Renal pelvis (tissue), 1 donor: ENCODE measurements at regions not wholly inside any gene's neighbourhood (a gene's known extent, or its start where the extent isn't known, plus 50 kb on each side); places are given as distances from the start of the nearest gene placed in this dataset.

Experiments used
- DNase-seq: peaks from one replicate; pipeline ENCODE4 v3.0.0-alpha.2; 2013

DNA sequence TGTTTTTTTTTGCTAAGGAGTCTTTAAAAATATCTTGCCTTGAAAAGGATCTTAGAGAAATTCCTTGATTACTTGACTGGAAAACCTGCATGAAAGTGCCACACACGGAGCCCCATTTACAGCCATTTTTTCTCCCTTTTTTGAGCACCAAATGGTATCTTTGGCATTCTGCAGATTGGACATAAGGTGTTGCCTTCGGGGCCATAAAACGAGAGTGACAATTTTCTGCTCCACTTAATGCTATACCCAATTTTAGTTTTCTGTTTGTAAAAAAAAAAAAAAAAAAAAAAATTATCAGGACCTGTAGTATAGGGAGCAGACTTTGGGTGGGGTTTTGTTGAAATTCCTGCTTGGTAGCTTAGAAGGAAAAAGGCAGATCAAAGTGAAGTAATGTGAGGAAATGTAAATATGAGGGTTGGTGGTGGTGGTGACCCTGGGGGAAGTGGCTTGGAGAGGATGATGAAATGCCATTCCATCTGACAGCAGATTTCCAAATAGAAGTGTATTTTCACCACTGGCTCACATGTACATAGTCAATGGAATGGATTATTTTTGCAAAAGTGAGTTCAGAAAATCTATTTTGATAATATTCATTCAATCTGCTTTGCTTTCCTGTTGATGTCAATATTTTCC is 212.1 kb upstream of the SOX4 start:
- no peak for DNase-seq

- DNase-seq: no peak
Observed at GRCh38 chr6:21382821-21383449, 210.6 kb upstream of the SOX4 start.

DNA sequence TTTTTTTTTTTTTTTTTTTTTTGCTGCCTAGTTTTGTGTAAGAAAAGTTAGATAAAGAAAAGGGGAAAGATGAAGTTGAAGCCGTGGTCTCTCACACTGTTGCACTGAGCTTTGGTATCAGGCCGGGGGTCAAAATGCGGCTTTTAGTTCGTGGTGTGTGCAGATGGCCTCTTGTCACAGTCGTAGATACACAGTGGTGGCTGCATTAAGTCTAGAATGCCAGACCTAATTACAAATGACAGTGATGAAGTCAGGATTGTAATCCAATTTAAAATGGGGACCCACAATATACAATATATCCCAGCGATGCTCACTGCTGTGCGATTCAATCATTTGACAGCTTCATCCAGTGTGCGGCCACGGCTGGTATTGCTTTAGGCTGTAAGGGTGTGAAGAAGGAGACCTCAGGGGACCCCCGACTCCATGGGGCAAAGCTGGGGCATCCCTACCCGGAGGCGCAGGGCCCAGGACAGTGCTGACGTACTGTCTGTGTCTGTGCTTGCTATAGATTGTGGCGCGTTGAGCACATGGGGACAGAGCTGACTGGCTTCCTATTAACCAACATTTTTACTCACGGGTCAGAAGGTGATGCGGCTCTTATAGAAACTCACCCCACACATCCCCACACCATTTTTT is 210.0 kb upstream of the SOX4 start:
- no peak for DNase-seq

DNA sequence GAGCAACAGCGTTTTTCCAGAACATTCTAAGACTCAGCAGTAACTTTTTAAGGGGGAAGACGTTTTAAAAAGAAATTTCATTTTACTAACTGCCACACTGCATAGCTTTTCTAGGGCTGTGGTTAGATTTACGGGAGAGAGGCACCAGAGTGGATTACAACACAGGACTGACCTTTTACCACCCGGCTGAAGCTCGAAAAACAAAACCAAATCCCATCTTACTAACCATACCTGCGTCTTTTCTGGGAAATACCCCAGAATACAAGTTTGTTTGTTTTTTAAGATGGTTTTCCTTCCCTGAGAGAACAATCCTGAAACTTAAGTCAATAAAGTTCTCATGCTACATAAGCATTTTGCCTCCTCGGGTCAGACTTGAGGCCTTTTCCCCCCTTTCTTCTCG is 209.3 kb upstream of the SOX4 start:
- no peak for DNase-seq

DNA sequence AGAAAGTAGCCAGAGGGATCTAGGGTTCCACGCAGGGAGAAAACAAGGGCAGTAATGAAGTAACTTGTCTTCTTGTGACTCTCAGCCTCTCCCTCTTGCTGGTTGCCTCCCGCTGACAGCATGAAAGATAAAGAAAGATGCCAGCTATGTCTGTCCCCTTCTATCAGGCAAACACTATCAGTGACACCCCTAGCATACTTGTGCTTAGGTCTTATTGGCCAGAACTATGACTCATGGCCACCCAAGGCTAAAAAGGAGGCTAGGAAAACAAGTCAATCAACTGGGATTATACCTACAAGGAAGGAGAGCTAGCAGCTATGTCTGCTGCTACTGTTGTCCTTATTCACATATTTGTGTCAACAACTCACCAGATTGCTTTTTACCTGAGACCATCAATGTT is 206.8 kb upstream of the SOX4 start:
- DNase-seq: no peak

GRCh38 chr6:21390532-21391213 is 202.9 kb upstream of the SOX4 start:
- DNase-seq: no peak

DNA sequence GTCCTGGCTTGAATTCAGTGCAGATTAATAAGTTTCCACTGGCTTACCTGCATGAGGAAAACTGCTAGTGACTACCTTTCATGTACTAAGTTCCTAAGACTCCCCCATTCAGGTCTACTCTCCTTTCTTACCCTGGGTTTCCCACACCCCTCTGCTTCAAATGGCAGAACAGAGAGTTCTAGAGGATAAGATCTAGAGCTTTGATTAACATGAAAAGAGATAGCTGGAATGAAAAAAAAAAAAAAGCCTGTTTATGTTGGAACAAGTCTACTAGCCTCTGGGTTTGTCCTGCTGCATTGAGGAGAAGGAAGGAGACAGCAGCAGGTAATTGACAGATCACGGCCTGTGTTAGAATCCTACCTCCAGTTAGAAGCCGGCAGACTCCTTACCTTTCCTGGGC is 201.4 kb upstream of the SOX4 start:
- no peak for DNase-seq

DNA sequence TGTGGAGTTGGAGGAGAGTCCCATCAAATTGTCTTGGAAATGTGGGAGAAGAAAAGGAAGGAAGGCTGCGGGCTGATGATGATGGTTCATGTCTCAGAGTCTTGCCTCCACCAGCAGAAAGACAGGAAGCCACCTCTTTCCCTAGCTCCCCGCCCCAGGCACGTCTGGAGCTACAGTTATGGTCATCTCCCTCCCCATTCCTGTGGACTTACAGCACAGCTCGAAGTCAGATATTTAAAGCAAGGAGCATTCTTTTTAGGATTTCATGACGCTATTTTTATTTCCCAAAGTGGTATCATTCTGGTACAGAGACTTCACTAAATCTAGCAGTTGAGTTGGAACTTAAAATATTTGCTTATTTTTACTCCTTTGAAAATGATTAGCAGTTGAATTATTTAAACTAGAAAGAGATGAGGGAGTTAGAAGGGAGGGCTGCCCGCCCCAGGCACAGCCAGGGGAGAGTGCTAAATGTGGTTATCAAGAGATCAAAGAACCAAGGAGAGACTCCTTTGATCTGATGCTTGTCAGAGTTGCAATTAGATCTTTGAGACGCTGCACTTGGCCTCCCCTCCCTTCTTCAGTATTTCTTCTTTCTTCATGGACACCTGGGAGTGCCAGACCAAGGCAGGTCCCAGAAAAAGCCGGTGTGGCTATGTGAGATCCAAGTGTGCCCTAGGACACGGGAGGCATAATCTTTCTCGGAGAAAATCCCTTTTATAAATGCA is 199.9 kb upstream of the SOX4 start:
- DNase-seq: no peak

GRCh38 chr6:21395121-21395520 is 198.4 kb upstream of the SOX4 start:
- DNase-seq: no peak

- DNase-seq: no peak
Observed at GRCh38 chr6:21396313-21396712, 197.2 kb upstream of the SOX4 start.

GRCh38 chr6:21398741-21399325 is 194.7 kb upstream of the SOX4 start:
- DNase-seq: no peak

DNA sequence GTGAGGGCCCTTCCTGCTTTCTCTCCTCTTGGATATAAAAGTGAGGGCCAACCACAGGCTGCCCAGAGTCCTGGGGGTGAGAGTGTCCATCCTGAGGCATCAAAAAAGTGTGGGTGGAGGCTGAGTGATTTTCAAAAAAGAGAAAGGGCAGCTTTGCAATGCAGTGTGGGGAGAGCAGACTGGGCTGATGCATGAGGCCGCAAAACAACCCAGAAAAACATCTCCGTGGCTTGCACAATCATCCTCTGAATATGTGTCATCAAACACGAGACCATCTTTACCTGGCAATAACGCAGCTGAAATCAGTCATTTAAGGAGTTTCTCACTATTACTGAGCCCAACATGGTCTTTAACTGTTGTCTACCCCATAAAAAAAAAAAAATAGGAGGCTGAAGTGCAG is 191.2 kb upstream of the SOX4 start:
- no peak for DNase-seq

- no peak for DNase-seq
Observed at GRCh38 chr6:21404577-21404976, 189.0 kb upstream of the SOX4 start.

DNA sequence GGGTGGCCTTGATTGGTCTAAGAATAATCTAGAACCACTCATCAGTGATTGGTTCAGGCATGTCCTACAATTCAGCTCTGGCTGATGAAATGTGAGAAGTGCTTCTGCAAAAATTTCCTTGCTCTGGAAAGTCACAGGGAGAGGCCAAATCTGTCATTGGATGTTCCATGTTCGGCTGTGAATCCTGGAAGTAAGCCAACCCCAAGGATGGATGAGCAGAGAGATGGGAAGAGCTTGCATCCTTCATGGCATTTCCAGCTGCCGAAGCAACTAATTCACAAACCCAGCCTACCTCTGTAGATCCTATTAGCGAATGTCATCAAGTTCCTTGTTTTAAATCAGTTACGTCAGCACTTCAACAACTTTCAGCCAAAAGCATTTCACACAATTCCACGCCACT is 187.2 kb upstream of the SOX4 start:
- no peak for DNase-seq

DNA sequence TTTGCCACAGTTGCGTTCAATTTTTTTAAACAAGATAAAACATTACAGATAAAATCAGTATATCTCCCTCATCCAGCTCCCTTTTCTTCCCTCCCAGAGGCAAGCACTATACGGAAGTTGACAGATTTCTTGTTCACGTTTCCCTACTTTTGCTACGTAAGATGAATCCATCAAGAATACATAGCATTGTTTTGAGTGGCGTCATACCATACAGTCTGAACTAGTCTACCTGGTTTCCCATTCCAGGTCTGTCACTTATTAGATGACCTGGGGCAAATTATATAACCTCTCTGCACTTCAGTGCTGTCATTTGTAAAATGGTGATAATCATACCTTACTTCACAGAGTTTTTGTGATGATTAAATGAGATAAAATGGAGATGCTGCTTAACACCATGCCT is 184.3 kb upstream of the SOX4 start:
- no peak for DNase-seq

DNA sequence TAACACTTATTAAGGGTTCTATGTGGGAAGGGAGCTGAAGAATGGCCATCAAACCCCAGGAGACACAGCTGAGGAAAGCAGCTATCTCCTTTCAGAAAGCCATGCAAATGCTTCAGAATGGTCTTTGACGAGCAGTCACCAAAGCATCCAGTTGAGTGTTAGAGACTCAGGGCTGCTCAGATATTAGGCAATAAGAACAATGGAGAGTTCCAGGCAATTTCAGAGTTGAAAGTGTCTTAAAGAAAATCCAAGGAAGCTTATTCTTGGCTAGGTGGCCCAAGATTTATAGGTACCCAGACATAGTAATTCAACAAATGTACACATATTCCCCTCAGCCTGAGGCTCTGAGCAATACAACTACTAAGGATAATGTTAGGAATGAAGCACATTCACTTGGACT is 180.1 kb upstream of the SOX4 start:
- DNase-seq: no peak

- no peak for DNase-seq
Observed at GRCh38 chr6:21414065-21414464, 179.5 kb upstream of the SOX4 start.

DNA sequence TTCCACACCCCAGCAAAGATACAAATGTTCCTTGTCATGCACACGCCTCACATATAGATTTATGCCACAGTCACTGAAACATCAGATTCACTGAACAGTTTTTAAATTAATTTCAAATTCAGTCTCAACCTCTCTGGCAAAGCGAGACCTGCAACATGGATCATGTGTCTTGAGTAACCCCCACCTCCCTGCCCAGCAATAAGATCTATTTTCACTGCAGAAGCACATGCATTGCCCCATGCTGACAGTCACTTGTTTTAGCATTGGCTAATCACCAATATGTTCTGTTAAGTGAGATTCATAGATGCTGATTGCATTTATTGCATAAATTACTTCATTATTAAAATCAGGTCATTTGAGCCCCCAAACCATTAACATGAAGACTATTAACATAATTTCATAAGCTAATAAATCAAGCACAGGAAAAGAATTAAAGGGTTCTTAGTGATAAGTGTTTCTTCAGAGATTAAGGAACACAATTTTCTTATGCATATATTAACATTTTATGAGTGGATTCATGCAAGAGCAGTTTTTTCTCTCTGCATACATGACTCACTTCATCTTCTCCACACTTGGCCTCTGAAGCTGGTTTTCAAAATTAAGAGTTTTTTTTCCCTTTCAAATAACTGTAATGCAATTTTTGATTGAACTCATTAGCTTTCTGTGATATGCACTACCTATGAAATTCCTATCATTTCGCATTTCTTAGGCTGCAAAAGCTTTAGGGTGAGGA is 173.2 kb upstream of the SOX4 start:
- no peak for DNase-seq

GRCh38 chr6:21420926-21421325 is 172.6 kb upstream of the SOX4 start:
- DNase-seq: no peak

GRCh38 chr6:21423106-21423854 is 170.3 kb upstream of the SOX4 start:
- no peak for DNase-seq
